ENCODE measurements at regions not wholly inside any gene's neighbourhood (a gene's known extent, or its start where the extent isn't known, plus 50 kb on each side); places are given as distances from the start of the nearest gene placed in this dataset.

DNA sequence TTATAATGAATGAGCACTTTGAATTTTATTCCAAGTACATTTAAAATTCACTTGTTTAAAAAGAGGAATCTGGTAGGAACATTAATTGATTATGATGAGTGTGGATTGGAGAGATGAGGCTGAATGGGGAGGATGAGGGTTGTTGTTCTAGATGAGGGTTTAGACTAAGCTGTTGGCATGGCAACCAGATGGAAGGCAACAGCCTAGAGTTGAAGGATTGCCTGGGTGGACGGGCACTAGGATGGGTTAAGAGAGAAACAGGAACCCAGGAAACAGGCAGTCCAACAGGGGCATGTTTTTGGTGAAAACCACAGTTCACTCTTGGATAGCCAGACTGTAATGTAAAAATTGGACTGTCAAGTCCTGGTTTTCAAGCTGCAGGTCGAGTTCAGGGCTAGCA lies 125.5 kb downstream of the CHRM3 start:
- no peak for DNase-seq (ENCODE audit: low read depth in 1 of 2, low spot score in 1 of 2)

DNA sequence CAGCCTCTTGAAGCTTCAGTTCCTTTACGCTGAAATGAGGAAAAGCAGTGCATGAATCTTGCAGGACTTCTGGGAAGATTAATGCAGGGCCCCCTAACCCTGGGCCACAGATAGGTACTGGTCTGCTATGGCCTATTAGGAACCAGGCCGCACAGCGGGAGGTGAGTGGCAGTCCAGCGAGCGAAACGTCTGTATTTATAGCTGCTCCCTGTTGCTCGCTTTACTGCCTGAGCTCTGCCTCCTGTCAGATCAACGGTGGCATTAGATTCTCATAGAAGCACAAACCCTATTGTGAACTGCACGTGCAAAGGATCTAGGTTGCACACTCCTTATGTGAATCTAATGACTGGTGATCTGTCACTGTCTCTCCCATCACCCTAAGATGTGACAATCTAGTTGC lies 130.2 kb downstream of the CHRM3 start:
- DNase-seq (ENCODE audit: low read depth in 1 of 2, low spot score in 1 of 2) (no peak), ATAC-seq (no peak), FAIRE-seq (no peak)
- Histone ChIP-seq H3K9me3 (no peaks in the 10 kb centered on the region), H3K4me2 (no peak overlapping the region), H3K27ac (no peak overlapping the region), H3K4me3 (no peak overlapping the region), H3K4me1 (no peaks in the 10 kb centered on the region)
- 60% methylated on average over 9 of the region's 9 CpGs for WGBS (ENCODE audit: missing lambda C conversion rate)
- POLR2A ChIA-PET: no interaction called here
- CTCF ChIA-PET: interaction anchor here (0.5 kb wide), 1 partner anchor 200 kb away, joined by 3 read pairs; no protein-coding TSS in a partner anchor
- TF ChIP-seq ESRRA (IDR thresholded peaks at IDR 0.05; ENCODE audit: borderline replicate concordance, low read length) (no peak), HOXA7 (CRISPR knock-in tag; IDR thresholded peaks at IDR 0.05) (no peak), ZSCAN20 (CRISPR knock-in tag; IDR thresholded peaks at IDR 0.05) (no peak), CHD4 (IDR thresholded peaks at IDR 0.05; ENCODE audit: borderline replicate concordance) (no peak), BHLHE40 (IDR thresholded peaks at IDR 0.05; ENCODE audit: low read depth, low read length) (no peak), ZFP36 (IDR thresholded peaks at IDR 0.05; ENCODE audit: borderline replicate concordance, partially characterized antibody) (no peak), ZC3H11A (IDR thresholded peaks at IDR 0.05) (no peak), NR3C1 (IDR thresholded peaks at IDR 0.05) (no peak), CHD2 (IDR thresholded peaks at IDR 0.05; ENCODE audit: low read length, partially characterized antibody) (no peak)
- TF ChIP-seq, protein P1, sequence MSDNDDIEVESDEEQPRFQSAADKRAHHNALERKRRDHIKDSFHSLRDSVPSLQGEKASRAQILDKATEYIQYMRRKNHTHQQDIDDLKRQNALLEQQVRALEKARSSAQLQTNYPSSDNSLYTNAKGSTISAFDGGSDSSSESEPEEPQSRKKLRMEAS (IDR thresholded peaks at IDR 0.05): no peak

More for the DNA sequence above, 125.5 kb downstream of the CHRM3 start:
- ATAC-seq (no peak), FAIRE-seq (no peak)
- ChIA-PET CTCF (interaction anchor here (0.6 kb wide), 1 partner anchor 510 kb away, joined by 5 read pairs; no protein-coding TSS in a partner anchor), POLR2A (no interaction called here)
- TF ChIP-seq EP300 (IDR thresholded peaks at IDR 0.05) (no peak), JUN (IDR thresholded peaks at IDR 0.05) (no peak), FOSL2 (IDR thresholded peaks at IDR 0.05) (no peak), FOSL2 (CRISPR knock-in tag; IDR thresholded peaks at IDR 0.05) (no peak), ZFP36 (IDR thresholded peaks at IDR 0.05; ENCODE audit: borderline replicate concordance, partially characterized antibody) (no peak), PHF8 (IDR thresholded peaks at IDR 0.05; ENCODE audit: borderline replicate concordance, low read depth) (no peak), POLR2A (IDR thresholded peaks at IDR 0.05; ENCODE audit: low read length) (no peak), RNF2 (IDR thresholded peaks at IDR 0.05; ENCODE audit: borderline replicate concordance, low read depth) (no peak), CBX2 (IDR thresholded peaks at IDR 0.05; ENCODE audit: borderline replicate concordance, low read depth) (no peak), SMC3 (IDR thresholded peaks at IDR 0.05) (no peak), HOXB13 (CRISPR knock-in tag; IDR thresholded peaks at IDR 0.05; ENCODE audit: low read depth) (no peak), CHD4 (IDR thresholded peaks at IDR 0.05; ENCODE audit: borderline replicate concordance) (no peak), MAZ (IDR thresholded peaks at IDR 0.05; ENCODE audit: borderline replicate concordance, low read depth, low read length) (no peak), RARB (CRISPR knock-in tag; IDR thresholded peaks at IDR 0.05) (no peak), HOXB5 (CRISPR knock-in tag; IDR thresholded peaks at IDR 0.05) (no peak), HEYL (CRISPR knock-in tag; IDR thresholded peaks at IDR 0.05) (no peak)
- TF ChIP-seq, protein P2, sequence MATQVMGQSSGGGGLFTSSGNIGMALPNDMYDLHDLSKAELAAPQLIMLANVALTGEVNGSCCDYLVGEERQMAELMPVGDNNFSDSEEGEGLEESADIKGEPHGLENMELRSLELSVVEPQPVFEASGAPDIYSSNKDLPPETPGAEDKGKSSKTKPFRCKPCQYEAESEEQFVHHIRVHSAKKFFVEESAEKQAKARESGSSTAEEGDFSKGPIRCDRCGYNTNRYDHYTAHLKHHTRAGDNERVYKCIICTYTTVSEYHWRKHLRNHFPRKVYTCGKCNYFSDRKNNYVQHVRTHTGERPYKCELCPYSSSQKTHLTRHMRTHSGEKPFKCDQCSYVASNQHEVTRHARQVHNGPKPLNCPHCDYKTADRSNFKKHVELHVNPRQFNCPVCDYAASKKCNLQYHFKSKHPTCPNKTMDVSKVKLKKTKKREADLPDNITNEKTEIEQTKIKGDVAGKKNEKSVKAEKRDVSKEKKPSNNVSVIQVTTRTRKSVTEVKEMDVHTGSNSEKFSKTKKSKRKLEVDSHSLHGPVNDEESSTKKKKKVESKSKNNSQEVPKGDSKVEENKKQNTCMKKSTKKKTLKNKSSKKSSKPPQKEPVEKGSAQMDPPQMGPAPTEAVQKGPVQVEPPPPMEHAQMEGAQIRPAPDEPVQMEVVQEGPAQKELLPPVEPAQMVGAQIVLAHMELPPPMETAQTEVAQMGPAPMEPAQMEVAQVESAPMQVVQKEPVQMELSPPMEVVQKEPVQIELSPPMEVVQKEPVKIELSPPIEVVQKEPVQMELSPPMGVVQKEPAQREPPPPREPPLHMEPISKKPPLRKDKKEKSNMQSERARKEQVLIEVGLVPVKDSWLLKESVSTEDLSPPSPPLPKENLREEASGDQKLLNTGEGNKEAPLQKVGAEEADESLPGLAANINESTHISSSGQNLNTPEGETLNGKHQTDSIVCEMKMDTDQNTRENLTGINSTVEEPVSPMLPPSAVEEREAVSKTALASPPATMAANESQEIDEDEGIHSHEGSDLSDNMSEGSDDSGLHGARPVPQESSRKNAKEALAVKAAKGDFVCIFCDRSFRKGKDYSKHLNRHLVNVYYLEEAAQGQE (IDR thresholded peaks at IDR 0.05): no peak
- TF ChIP-seq, protein P3, sequence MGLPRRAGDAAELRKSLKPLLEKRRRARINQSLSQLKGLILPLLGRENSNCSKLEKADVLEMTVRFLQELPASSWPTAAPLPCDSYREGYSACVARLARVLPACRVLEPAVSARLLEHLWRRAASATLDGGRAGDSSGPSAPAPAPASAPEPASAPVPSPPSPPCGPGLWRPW (IDR thresholded peaks at IDR 0.05): no peak
- TF ChIP-seq, protein P4, sequence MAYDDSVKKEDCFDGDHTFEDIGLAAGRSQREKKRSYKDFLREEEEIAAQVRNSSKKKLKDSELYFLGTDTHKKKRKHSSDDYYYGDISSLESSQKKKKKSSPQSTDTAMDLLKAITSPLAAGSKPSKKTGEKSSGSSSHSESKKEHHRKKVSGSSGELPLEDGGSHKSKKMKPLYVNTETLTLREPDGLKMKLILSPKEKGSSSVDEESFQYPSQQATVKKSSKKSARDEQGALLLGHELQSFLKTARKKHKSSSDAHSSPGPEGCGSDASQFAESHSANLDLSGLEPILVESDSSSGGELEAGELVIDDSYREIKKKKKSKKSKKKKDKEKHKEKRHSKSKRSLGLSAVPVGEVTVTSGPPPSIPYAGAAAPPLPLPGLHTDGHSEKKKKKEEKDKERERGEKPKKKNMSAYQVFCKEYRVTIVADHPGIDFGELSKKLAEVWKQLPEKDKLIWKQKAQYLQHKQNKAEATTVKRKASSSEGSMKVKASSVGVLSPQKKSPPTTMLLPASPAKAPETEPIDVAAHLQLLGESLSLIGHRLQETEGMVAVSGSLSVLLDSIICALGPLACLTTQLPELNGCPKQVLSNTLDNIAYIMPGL (CRISPR knock-in tag; IDR thresholded peaks at IDR 0.05; ENCODE audit: borderline replicate concordance): no peak
- TF ChIP-seq, protein P5, sequence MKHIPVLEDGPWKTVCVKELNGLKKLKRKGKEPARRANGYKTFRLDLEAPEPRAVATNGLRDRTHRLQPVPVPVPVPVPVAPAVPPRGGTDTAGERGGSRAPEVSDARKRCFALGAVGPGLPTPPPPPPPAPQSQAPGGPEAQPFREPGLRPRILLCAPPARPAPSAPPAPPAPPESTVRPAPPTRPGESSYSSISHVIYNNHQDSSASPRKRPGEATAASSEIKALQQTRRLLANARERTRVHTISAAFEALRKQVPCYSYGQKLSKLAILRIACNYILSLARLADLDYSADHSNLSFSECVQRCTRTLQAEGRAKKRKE (CRISPR knock-in tag; IDR thresholded peaks at IDR 0.05; ENCODE audit: low read depth): no peak
- WGBS (ENCODE audit: missing lambda C conversion rate): 4% methylated on average over 2 of the region's 2 CpGs
- Histone ChIP-seq H3K4me2 (no peak overlapping the region), H3K27ac (no peak overlapping the region), H3K4me1 (no peaks in the 10 kb centered on the region), H3K9me3 (no peaks in the 10 kb centered on the region), H3K4me3 (no peak overlapping the region)

Data from A549 (cell line).